Endothelial cell of umbilical vein (primary cell): ENCODE measurements at regions not wholly inside any gene's neighbourhood (a gene's known extent, or its start where the extent isn't known, plus 50 kb on each side); places are given as distances from the start of the nearest gene placed in this dataset.

Source experiments
- BruUV-seq: library from RNA; stranded (reverse); fragments of 400-500 nt; replicated peaks from 2 replicates; lab custom pipeline; 2021; lab: Mats Ljungman, UMichigan
- CTCF ChIA-PET: fragments of 300-600, 350-600 bp; sonication (Branson Sonifier 250); formaldehyde crosslinking; loops from one replicate; lab custom pipeline; 2021; ENCODE audit warnings: antibody characterized with exemption, inconsistent platforms; lab: Charles Lee
- POLR2A ChIA-PET: fragments of 300-600, 350-600 bp; sonication (Branson Sonifier 250); formaldehyde crosslinking; loops from one replicate; lab custom pipeline; 2021; ENCODE audit warnings: antibody characterized with exemption, inconsistent platforms; lab: Charles Lee
- DNase-seq: peaks from one replicate; pipeline ENCODE4 v3.0.0-alpha.2; 2011; ENCODE audit warnings: low read depth, low spot score
- FAIRE-seq: peaks from 2 replicates; lab custom pipeline; 2011; peaks lifted over from hg19 to GRCh38; lab: Jason Lieb, UNC
- H2AFZ ChIP-seq: 2 replicates; pipeline ENCODE4 v1.6.0; 2012; ENCODE audit warnings: low read depth, low read length, control low read depth, inconsistent platforms
- H3K27ac ChIP-seq: 2 replicates; pipeline ENCODE4 v1.5.1; 2011; ENCODE audit warnings: low read depth, mild to moderate bottlenecking, control low read depth, low read length, moderate library complexity; ENCODE audit not compliant: insufficient read depth
- H3K27me3 ChIP-seq, 2 experiments: 2 replicates each; pipeline versions ENCODE4 v1.6.0 to v1.6.1; 2011; ENCODE audit warnings: low read length in 2 of 2, mixed read lengths in 1 of 2; ENCODE audit not compliant: control insufficient read depth in 2 of 2, insufficient read depth in 2 of 2
- H3K36me3 ChIP-seq, 2 experiments: 2 replicates in 1 of 2; 3 replicates in 1 of 2; pipeline ENCODE4 v1.5.1; 2011; ENCODE audit warnings: low read length in 2 of 2, mild to moderate bottlenecking in 1 of 2, moderate library complexity in 1 of 2; ENCODE audit not compliant: control insufficient read depth in 2 of 2, insufficient read depth in 2 of 2; ENCODE audit errors: extremely low read depth in 1 of 2
- H3K4me1 ChIP-seq: 3 replicates; pipeline ENCODE4 v1.5.1; 2011; ENCODE audit warnings: mild to moderate bottlenecking, low read length; ENCODE audit not compliant: control insufficient read depth, insufficient read depth; ENCODE audit errors: extremely low read depth
- H3K4me2 ChIP-seq: 2 replicates; pipeline ENCODE4 v1.6.1; 2011; ENCODE audit warnings: low read length, control low read depth, mixed read lengths; ENCODE audit not compliant: insufficient read depth
- H3K4me3 ChIP-seq, 3 experiments: fragments of 200-600 bp in 1 of 3; sonication (generic), shearing (Covaris generic) in 1 of 3; replicated peaks in 1 of 3; 2 replicates each; pipeline ENCODE4 v1.5.1; 2011 to 2016; ENCODE audit warnings: control low read depth in 3 of 3, low read length in 3 of 3, mild to moderate bottlenecking in 2 of 3, inconsistent platforms in 1 of 3, low read depth in 1 of 3, moderate library complexity in 1 of 3; ENCODE audit not compliant: insufficient read depth in 1 of 3
- H3K79me2 ChIP-seq: 2 replicates; pipeline ENCODE4 v1.6.0; 2012; ENCODE audit warnings: low read length, inconsistent platforms; ENCODE audit not compliant: control insufficient read depth, insufficient read depth
- H3K9ac ChIP-seq: replicated peaks from 2 replicates; pipeline ENCODE3; 2011; ENCODE audit warnings: low read length, control low read depth; ENCODE audit not compliant: insufficient read depth; ENCODE audit errors: extremely low read depth
- H3K9me1 ChIP-seq: replicated peaks from 3 replicates; pipeline ENCODE4 v1.6.0; 2011; ENCODE audit warnings: mild to moderate bottlenecking, low read length; ENCODE audit not compliant: control insufficient read depth, insufficient read depth; ENCODE audit errors: extremely low read depth
- H3K9me3 ChIP-seq: replicated peaks from 2 replicates; pipeline ENCODE4 v1.5.1; 2012; ENCODE audit warnings: low read length, inconsistent platforms; ENCODE audit not compliant: control insufficient read depth, insufficient read depth
- H4K20me1 ChIP-seq: replicated peaks from 2 replicates; pipeline ENCODE3; 2011; ENCODE audit warnings: mild to moderate bottlenecking, low read length; ENCODE audit not compliant: control insufficient read depth, insufficient read depth; ENCODE audit errors: extremely low read depth
- CTCF ChIP-seq, 2 donors: IDR thresholded peaks; 1 replicate in 1 of 2; 2 replicates in 1 of 2; pipeline ENCODE4 v1.5.1; 2011; ENCODE audit warnings: low read length in 2 of 2, mild to moderate bottlenecking in 2 of 2, moderate library complexity in 2 of 2, control low read depth in 1 of 2, inconsistent platforms in 1 of 2, low read depth in 1 of 2; ENCODE audit not compliant: insufficient read depth in 1 of 2; ENCODE audit errors: extremely low read depth in 1 of 2
- EZH2 ChIP-seq: IDR thresholded peaks from 2 replicates; pipeline ENCODE4 v1.6.1; 2012; ENCODE audit warnings: borderline replicate concordance, low read depth, mild to moderate bottlenecking, moderate library complexity, low read length, inconsistent platforms; ENCODE audit not compliant: severe bottlenecking
- FOS ChIP-seq: IDR thresholded peaks from 2 replicates; pipeline ENCODE4 v1.6.1; 2011; ENCODE audit warnings: mild to moderate bottlenecking, low read length, moderate library complexity, borderline replicate concordance; ENCODE audit not compliant: insufficient read depth
- GATA2 ChIP-seq: IDR thresholded peaks from 2 replicates; pipeline ENCODE4 v1.7.0; 2011; ENCODE audit warnings: low read depth, mild to moderate bottlenecking, moderate library complexity, mixed read lengths, low read length; ENCODE audit not compliant: insufficient read length, insufficient read depth
- JUN ChIP-seq: IDR thresholded peaks from 2 replicates; pipeline ENCODE4 v1.6.1; 2011; ENCODE audit warnings: borderline replicate concordance, low read depth; ENCODE audit not compliant: insufficient read length, insufficient read depth
- MAX ChIP-seq: IDR thresholded peaks from 2 replicates; pipeline ENCODE4 v1.6.1; 2011; ENCODE audit not compliant: insufficient read depth, insufficient read length
- MYC ChIP-seq: IDR thresholded peaks from one replicate; pipeline ENCODE4 v1.6.1; 2011; ENCODE audit warnings: mild to moderate bottlenecking, low read depth, low read length
- POLR2A ChIP-seq: IDR thresholded peaks from 2 replicates; pipeline ENCODE4 v1.6.1; 2012; ENCODE audit warnings: low read depth, mild to moderate bottlenecking, control low read depth, low read length
- POLR2AphosphoS5 ChIP-seq: IDR thresholded peaks from 2 replicates; pipeline ENCODE4 v1.6.1; 2012; ENCODE audit warnings: low read depth, mild to moderate bottlenecking, control low read depth, low read length, moderate library complexity; ENCODE audit not compliant: insufficient read depth
- dilution Hi-C: fragments of 300-500 bp; cut with MboI; formaldehyde crosslinking; loops from one replicate; pipeline ENCODE4 v1.15.0; 2019; ENCODE audit warnings: low sequenced_read_pairs; ENCODE audit not compliant: extremely low pct_ligation_motif_present
- intact Hi-C: fragments of 100-400 bp; cut with micrococcal nuclease; formaldehyde crosslinking; loops from one replicate; pipeline ENCODE4 v1.10.0; 2022

GRCh38 chr5:121526908-121527307 lies 324.8 kb upstream of the FTMT start:
- Histone ChIP-seq H3K9me1 (no peaks in the 10 kb centered on the region), H3K9ac (no peak overlapping the region), H3K9me3 (no peaks in the 10 kb centered on the region), H3K27ac (no peak overlapping the region), H3K4me2 (no peak overlapping the region), H3K79me2 (no peaks in the 10 kb centered on the region), H3K4me1 (no peaks in the 10 kb centered on the region), H4K20me1 (no peaks in the 10 kb centered on the region), H3K4me3 (no peak overlapping the region), H2AFZ (no peak overlapping the region), H3K36me3 (no peaks in the 10 kb centered on the region), H3K27me3 (no peaks in the 10 kb centered on the region)
- BruUV-seq: no TSS peak
- CTCF ChIA-PET: no interaction called here
- TF ChIP-seq JUN (no peak), MYC (no peak), POLR2AphosphoS5 (no peak), EZH2 (no peak), FOS (no peak), CTCF (IDR thresholded peaks at IDR 0.05; ENCODE audit: extremely low read depth in 1 of 2, insufficient read depth in 1 of 2, low read depth in 1 of 2, low read length in 2 of 2) (no peak), MAX (no peak), POLR2A (no peak), GATA2 (no peak)
- FAIRE-seq (no peak), DNase-seq (no peak)
- POLR2A ChIA-PET: no interaction called here
- intact Hi-C loops (no loop called here), dilution Hi-C loops (no loop called here)
